ENCODE measurements at regions not wholly inside any gene's neighbourhood (a gene's known extent, or its start where the extent isn't known, plus 50 kb on each side); places are given as distances from the start of the nearest gene placed in this dataset.
A peak's percentile ranks its signal among the peaks of the same experiment; 100 is the strongest.

DNA sequence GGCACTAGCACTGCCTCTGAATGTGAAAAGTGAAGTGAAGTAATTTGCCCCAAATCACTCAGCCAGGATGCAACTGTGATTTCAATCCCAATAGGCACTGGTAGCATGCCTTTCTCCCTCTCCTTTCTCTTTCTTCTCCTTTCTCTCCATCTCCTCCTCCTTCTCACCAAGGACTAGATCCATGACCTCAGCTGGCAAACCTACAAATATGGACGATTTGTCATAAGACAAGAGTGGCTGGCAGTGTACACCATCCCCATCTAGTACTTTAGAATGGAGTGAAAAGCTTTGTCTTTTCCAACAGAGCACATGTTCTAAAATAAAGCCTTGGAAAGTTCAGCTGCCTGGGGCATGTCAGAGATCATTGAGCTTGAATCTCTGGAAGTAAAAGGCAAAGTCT is 574.7 kb upstream of the CLINT1 start:
- DNase-seq (no peak), ATAC-seq (no peak)
- intact Hi-C loops (cut with DNase I): no loop called here

GRCh38 chr5:158431369-158432029 is 572.6 kb upstream of the CLINT1 start:
- intact Hi-C loops (cut with DNase I): no loop called here
- DNase-seq (no peak), ATAC-seq (peak; percentile 23 to 82)

GRCh38 chr5:158430798-158431167 is 571.8 kb upstream of the CLINT1 start:
- DNase-seq (no peak), ATAC-seq (no peak)
- intact Hi-C loops (cut with DNase I): no loop called here

DNA sequence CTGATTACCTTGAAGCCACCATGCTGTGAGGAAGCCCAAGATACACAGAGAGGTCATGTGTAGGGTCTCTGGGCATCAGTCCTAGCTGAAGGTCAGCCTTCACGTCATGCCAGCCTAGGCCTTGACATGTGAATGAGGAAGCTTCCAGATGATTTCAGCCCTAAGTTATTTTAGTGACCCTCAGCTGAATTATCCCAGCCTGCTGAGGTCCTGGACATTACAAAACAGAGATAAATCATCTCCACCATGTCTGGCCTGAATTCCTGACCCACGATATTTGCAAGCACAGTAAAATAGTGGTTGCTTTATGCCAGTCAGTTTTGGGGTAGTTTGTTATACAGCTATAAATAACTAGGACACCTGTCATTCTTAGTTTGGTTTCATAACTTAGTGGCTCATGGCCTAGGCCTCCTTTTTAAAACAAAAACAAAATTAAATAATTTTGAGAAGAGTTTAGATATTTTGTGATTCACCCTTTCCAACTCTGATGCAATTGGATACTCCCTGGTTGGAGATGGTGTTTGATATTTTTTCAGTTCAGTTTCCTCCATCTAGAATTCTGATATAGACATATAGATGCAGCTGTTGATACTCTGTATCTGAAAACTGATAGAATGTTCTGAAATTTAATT is 571.3 kb upstream of the CLINT1 start:
- ATAC-seq: no peak
- intact Hi-C loops (cut with DNase I): no loop called here
- no peak for DNase-seq

DNA sequence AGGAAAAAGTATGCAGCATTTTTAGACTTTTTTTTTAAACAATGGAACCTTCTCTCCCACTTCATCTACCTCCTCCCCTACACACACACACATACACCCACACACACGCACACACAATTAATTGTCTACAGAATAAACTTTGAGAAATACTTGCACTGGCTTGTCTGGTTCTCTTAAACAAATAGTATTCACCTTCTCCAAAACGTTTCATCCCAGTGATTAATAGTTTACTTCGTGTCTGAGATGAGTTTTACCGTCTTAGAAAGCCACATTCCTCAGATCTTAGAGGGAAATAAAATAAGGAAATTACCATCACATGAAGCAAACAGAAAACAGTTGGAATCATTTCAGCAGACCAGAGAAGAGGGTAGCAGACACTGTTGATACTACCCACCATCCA is 570.6 kb upstream of the CLINT1 start:
- intact Hi-C loops (cut with DNase I): no loop called here
- DNase-seq (no peak), ATAC-seq (no peak)

DNA sequence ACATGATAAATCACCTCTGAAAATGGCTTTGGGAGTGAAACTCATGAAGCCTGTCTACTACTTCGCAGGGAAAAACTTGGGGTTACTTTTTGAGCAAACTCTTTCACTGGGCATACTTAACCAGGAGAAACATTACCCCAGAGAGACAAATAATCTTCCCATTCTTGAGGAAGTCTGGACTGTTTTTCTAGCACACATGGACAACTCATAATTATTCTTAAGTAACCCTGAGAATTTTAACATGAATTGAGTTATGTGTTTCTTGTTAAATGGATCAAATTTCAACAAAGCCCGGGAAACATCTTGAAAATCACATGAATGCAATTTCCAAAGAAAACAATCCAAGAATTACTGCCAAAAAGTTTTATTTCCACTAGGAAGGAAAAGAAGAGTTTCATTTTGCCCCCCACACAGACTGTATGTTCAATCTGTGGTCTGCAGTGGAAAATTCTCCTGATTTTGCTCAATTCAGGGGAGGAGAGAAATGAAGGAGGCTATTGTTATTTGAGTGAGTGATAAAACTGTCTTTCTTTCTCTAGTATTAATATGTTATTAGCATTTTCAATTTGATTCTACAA is 564.8 kb upstream of the CLINT1 start:
- ATAC-seq (peak; percentile 40 to 47), DNase-seq (no peak)
- intact Hi-C loops (cut with DNase I): no loop called here

DNA sequence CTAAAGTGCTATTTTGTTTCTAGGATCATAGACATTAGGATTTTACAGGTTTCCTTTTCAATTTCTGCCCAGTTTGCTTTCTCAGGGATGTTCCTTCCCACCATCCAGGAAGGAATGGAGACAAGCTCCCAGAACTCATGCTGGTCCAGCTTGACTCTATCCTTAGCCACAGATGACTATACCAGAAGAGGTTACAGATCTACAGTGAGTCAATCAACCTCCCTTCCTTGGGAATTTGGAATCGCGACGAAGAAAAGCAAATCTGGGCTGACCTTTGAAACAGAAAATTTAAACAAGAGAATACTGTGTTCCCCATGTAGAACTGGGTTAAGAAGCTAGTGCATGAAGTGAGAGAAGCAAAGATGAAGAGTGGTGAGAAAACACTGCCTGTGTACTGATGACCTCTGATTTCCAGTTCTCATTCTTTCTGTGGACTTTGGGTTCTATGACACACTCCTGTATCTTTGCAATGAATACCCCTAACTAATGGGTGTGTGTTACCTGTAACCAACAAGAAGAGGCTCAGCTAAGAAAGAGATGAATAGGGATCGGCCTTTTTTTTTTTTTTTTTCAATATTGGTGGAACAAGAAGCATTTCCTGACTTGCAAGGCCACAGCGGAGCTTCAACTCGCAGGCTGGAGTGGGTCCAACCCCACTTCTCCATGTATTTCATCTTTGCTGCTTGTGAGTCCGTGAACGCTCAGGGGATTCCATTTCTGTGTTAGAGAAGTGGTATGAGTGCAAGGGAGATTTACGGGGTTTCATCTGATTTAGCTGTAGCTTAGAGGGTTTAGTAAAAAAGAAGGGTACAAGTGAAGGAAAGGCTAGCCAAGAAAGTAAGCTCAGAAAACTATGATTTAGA is 563.9 kb upstream of the CLINT1 start:
- peak; percentile 24 for DNase-seq
- ATAC-seq: peak in 1 of 2 donors; percentile 61
- intact Hi-C loops (cut with DNase I): no loop called here

DNA sequence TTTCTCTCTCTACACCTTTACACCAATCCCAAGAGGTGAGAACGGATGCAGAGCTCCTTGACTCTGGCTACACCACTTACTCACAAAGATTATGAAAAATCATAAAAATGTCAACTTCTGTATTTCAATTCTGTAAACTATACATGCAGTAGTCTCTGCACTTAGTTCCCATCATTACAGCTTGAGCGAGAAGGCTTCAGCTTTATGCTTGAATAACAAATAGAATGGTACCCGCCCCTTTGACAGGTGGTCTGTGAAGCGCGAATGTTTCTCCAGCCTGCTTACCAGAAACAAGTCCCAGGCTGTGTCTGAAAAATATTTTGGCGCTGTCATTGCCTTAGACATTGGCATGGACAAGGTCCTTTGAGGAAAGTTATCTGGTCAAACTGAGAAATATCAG is 562.4 kb upstream of the CLINT1 start:
- ATAC-seq (no peak), DNase-seq (no peak)
- intact Hi-C loops (cut with DNase I): no loop called here

DNA sequence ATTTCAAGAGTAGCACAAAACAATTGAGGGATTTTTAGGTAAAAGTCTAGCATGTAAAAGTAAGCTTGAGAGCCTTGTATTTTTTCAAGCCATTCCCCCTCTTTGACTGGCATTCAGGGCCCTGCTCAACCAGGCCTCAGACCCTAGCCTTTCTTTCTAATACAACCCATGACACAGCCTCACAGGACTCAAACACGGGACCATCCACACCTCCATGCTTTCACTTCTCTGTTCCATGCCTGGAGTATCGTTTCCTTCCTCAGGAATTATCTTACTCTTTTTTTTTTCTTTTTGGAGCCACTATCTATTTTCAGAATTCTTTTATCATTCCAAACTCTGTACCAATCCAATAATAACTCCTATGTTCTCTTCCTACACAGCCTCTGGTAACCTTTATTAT is 560.2 kb upstream of the CLINT1 start:
- intact Hi-C loops (cut with DNase I): no loop called here
- no peak for ATAC-seq
- DNase-seq: no peak

DNA sequence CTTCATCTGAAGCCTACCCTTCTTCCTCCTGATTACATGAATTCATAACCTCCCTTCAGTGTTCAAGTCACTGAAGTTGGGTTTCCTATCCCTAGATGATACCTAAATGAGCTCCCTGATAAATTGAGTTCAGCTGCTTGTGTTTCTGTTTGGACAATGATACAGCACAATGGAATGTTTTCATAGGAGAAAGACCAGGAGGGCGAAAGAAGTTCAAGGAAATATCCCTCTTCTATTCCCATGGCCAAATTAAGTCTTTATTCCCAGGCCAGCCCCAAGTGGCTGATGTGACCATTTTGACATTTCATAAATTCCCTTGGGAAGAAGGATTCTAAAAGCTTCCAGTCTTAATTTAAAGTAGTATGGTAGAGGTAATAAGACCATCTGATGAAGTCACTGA is 555.8 kb upstream of the CLINT1 start:
- no peak for DNase-seq
- intact Hi-C loops (cut with DNase I): no loop called here
- ATAC-seq: peak; percentile 30 to 94

DNA sequence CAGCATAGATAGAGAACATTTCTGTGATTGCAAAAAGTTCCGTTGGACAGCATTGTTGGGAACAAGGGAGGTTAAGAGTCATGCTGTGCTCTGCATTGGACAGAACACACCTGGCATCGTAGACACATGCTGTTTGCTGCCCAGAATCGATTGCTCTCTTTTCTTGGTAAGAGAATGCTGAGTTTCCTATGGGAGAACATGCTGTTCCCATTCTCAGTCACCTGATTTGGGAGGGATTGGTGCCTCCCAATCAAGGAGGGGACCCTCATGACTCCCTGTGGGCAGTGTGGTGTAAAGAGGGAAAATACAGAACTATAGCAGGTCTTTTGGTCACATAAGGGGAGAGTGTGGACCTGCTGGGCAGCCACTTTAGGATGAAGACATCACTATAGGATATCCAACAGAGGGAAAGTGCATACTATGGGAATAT is 555.4 kb upstream of the CLINT1 start:
- intact Hi-C loops (cut with DNase I): no loop called here
- DNase-seq (no peak), ATAC-seq (peak in 1 of 2 donors; percentile 50)

GRCh38 chr5:158413122-158413680 is 554.3 kb upstream of the CLINT1 start:
- intact Hi-C loops (cut with DNase I): no loop called here
- ATAC-seq: no peak
- no peak for DNase-seq

DNA sequence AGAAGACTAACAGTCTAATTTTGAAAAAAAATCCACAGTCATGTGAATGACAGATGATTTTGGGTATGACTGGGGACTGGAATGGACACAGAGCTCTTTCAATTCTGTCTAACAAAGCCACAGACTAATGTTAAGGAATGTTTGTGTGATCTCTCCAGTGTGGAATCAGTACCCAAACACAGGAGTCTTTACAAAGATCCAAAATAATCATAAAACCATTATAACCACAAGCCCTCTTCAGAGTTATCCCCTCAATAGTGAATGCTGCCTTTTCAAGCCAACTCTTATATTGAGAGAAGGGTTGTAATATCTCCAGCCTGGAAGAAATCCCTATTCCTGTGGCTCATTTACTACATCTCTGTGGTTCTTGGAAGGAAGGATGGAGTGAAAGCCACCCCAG is 552.0 kb upstream of the CLINT1 start:
- ATAC-seq: peak in 1 of 2 donors; percentile 23
- no peak for DNase-seq
- intact Hi-C loops (cut with DNase I): no loop called here

GRCh38 chr5:158409507-158409906 is 550.6 kb upstream of the CLINT1 start:
- ATAC-seq (no peak), DNase-seq (no peak)
- intact Hi-C loops (cut with DNase I): no loop called here

GRCh38 chr5:158407824-158408195 is 548.9 kb upstream of the CLINT1 start:
- intact Hi-C loops (cut with DNase I): no loop called here
- DNase-seq: no peak
- no peak for ATAC-seq

DNA sequence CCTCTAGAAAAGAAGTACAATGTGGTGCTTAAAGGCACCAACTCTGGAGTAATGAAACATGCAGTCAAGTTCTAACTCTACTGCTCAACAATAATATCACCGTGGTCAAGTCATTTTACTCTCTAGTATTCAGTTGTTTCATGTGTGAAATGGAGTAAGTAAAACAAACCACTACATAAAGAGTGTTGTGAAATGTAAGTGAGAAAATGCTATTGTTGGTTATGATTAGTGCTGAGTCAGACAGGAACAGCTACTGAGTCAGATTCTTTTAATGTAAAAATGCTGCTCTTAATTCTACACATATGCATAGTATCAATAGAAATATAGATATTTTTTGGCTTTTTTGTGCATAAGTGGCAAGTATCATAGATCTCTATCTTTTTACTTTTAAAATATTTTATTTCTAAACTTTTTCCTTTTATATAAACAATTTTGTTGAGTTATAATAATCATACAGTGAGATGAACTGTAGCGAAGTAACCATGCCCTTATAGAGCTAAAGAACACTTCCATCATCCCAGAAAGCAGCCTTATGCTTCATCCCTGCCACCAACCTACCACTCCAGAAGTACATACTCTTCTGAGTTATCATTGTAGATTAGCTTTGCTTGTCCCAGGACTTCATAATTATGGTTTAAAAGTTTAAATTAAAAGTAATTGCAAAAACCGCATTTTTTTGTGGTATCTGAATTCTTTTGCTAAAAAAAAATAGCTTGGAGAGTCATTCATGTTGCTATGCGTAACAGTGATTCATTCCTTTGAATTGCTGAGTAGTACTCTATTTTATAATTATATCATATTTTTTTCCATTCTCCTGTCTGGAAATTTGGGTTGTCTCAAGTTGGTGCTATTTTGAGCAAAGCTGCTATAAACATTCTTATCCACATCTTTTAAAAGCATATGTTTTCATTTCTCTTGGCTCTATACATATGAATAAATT is 548.2 kb upstream of the CLINT1 start:
- DNase-seq (no peak), ATAC-seq (peak in 1 of 2 donors; percentile 65)
- intact Hi-C loops (cut with DNase I): no loop called here

DNA sequence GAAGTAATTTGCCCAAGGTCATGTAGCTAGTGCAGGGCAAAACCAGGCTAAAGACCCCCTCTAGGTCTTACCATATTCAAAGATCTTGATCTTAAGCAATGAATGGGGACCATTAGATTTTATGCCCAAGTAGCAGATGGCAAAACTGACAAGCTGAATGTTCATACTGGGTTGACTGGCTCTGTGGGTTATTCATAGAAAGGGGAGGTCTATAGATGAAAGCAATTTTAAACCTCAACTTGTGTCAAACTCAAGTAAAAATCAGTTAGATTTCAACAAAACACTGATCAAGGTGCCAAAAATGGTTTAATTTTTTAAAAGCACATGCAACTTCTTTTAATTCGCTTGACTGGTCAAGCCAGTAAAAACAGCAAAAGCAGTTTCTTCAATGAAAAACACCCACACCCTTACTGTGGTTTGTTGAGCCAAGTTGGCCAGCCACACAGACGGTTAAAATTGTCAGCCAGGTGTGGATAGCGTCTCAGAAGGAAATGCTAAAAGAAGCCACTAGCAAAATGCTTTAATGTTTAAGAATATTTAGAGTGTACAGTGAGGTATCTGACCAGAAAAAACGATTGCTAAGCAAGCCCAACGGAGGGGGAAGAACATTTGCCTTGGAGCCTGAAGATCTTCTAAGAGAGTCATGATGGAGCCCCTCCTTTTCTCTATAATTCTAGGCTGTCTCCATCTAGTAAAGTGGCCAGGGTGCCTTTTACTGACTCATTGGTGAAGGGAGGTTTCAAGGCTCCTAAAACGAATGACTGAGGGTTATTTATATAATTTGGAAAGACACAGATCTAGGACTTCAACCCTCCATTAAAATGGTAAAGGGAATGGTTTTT is 539.6 kb upstream of the CLINT1 start:
- no peak for DNase-seq
- intact Hi-C loops (cut with DNase I): no loop called here
- no peak for ATAC-seq

DNA sequence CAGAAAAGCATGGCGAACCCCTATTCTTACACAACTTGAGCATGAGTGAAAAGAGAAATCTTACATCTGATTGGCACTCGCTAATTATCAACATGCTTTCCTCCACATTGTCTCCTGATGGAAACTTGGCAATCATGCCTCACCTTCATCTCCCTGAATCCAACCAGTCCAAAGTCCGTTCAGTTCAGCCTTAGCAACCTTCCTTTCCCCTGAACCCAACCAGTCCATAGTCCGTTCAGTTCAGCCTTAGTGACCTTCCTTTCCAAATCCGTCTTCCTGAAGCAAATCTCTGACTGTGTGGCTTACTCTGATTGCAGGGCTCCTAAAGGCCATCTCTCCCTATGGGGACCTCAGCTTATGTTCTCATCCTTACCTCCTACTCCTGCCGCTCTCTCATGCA is 538.3 kb upstream of the CLINT1 start:
- no peak for ATAC-seq
- DNase-seq: no peak
- intact Hi-C loops (cut with DNase I): no loop called here

Data from left cardiac atrium (tissue), 4 donors.